IPS-NIHi11 (cell line): ENCODE measurements at regions not wholly inside any gene's neighbourhood (a gene's known extent, or its start where the extent isn't known, plus 50 kb on each side); places are given as distances from the start of the nearest gene placed in this dataset.

Experiments
- DNase-seq: peaks from one replicate; pipeline ENCODE4 v3.0.0; 2012; ENCODE audit warnings: mixed read lengths, low spot score

DNA sequence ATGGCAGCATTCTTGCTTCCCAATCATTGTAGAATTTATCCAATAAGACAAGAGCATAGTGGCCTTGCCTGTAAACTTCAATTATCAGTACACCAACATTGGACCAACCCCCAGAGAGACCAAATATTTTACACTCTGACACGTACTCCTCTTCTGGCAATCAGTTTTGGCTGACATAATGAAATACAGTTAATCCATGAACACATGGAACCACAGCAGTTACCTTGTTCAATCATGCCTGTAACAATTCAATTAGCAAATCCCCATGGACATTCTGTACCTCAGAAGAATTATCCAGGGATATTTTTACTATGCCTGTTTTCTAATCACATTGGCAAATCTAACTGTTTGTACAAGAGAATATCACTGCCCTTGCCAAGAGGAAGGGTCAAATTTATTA, 2162.0 kb downstream of the MRPL39 start:
- DNase-seq, result no peak

DNA sequence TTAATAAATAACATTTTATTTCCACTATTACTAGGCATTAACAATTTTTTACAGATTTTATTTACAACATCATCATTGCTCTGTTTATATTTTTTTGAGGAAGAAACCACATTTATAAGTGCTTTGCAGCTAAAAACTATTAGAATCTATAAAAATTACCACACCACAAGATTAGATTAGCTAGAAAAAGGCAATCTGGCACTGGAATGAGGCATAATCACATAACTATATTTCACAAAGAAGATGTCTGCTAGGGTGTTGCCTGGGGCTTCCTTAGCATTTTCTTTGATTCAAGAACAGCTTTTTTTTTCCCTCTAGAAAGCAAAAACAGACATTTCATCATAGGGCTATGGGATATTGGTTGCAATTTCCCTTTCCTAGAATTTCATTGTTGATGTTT, 2169.2 kb downstream of the MRPL39 start:
- no peak for DNase-seq

DNA sequence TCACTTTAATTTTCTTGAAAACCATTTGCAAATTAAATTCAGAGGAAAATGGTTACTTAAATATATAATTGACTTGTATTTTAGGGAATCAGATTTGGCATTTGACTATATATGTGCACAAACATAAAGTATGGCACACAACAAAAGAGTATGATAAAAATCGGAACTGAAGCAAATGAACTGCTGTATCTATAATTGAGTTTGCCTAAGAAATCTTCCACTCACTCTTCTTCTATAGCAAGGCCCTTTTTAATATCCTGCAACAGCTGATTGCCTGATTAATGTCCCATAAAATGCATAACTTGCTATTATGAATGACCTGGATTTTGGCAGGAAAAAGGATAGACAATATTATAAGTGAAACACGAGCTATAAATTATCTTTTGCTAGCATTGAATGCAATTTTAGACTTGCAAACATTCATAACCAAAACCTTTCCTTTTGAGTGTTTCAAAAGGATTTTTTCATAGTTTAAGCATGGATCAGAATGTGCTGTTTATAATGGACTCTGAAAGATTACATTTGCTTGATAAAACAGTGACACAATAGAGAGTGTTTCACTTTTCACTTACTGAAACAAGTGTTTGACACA, 2204.3 kb downstream of the MRPL39 start:
- no peak for DNase-seq

DNA sequence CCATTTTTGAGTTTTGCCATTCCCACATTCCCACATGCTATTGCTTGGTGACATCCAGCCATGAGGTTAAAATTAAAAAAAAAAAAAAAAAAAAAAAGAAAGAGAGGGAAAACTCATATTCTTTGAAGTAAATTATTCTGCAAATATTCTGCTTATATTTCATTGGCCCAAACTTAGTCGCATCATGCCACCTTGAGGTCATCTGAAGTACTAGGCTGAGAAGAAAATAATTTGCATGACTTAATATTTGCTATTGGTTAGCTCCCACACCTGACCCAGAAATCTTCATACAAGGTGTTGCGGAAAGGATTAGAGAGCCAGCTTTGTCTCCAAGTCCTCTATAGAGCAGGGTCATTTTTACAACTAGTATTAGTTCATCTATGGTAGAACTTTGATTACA, 2206.0 kb downstream of the MRPL39 start:
- no peak for DNase-seq

DNA sequence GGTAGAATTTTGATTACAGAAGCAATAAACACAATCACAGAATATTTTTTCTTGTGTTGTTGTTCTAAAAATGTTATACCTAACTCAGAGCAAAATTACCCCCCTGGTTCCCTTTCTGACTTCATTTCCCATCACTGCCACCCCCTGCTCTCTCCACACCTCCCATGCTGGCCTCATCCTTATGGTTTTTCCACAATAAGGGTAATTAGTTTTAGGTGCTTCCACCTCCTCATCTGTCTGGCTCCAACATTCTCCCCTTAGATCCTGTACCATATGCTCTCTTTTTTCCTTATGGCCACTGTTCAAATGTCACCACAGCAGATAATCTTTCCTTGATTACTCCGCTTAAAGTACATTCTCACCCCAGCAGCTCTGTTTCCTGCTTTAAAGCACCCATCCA, 2208.6 kb downstream of the MRPL39 start:
- no peak for DNase-seq

DNA sequence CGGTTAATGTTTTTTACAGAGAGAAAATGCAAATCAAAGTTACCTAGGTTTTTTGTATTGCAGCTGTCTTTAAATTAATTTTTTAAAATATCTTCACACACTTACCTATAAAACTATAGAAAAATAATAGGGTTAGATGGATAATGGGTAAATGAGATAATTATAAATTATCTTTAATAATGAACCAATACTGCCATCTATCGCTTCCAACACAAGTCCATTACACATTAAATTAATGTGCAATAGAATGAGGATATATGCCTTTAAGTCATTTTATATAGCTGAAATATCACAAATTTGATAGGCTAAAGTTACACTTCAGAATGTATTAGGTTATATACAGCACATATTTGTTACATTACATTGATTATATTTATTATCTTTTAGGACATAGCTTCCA, 2212.8 kb downstream of the MRPL39 start:
- DNase-seq, result no peak

DNA sequence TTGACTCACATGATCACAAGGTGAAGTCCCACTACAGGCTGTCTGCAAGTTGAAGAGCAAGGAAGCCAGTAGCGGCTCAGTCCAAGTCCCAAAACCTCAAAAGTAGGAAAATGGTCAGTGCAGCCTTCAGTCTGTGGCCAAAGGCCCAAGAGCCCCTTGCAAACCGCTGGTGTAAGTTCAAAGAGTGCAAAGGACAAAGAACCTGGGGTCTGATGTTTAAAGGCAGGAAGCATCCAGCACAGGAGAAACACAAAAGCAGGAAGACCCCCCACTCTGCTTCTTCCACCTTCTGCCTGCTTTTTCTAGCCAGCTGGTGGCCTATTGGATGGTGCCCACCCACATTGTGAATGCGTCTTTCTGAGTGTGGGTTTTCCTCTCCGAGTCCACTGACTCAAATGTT, 2222.6 kb downstream of the MRPL39 start:
- DNase-seq, result peak; percentile 4

DNA sequence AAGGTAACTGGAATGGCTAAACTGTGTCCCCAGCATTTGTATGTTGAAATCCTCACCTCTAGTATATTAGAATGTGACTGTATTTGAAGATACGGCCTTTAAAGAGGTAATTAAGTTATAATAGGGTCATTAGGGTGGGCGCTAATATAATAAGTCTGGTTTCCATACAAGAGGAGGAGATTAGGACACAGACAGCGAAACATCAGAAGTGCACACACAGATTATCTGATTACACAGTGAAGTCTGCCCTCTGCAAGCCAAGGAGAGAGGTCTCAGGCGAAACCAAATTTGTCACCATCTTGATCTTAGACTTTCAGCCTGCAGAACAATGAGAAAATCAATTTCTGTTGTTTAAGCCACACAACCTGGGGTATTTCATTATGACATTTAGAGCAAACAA, 2233.1 kb downstream of the MRPL39 start:
- DNase-seq, result no peak

DNA sequence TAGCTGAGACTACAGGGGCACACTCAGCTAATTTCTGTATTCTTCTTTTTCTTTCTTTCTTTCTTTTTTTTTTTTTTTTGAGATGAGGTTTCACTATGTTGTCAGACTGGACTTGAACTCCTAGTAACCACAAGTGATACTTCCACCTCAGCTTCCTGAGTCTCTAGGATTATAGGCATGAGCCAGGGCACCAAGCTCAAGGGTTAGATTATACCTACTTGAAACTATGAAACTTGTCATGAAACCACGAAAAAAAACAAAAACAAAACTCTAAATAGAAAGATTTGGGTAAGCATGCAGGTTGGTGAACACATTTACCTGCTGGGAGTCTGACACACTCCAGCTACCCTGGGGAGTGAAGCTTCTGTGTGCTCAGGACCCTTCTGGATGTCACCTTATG, 2250.4 kb downstream of the MRPL39 start:
- no peak for DNase-seq

DNA sequence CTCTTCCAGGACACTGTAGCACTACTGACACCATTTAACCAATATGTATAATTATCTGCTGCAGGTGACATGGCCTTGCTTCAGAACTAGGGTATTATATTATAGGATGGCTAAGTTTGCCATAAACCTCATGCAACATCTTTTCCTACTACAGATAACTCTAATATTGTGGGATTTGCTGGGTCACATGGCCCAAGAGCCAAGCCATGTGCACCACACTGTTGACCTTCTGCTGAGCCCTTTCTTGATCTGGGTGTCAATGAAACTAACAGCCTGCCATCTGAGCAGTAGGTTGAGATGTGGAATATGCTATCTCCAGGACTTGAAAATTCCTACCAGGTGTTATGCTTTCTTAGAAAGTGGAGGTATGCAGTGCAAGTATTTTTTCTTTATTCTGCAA, 2291.1 kb downstream of the MRPL39 start:
- DNase-seq, result no peak

DNA sequence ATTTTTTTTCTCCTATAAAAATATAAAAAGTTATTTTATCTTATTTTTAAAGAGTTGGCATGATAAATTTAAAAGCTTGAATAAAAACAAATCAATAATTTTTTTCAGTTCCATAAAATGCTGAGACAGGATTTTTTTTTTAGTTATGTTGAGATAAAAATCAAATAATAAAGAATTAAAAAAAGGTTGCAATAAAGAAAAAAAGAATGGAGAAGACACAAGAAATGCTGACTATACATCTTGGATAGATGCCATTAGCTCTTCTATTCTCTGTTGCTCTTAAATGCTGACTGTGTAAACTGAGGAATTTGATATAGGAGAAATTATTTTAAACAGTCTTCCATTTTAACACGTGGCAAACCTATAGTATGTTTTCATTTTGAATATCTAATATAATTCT, 2298.5 kb downstream of the MRPL39 start:
- DNase-seq, result no peak

DNA sequence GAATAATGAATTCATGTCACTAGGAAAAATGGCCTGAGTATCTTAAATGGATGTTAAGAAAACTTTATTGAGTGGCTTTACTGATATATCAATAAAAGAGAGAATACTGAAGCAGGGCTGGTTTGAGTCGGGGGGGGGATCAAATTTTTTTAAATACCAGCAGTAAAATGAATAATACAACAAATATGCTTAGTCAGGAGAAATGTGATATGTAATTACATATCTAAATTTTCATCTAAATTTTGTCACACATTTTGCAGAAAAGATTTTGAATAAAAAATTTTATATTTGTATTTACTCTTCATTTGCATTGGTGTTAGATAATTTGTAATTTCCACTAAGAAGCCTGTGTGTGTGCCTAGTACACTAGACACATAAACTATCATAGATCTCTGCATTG, 2300.2 kb downstream of the MRPL39 start:
- DNase-seq, result no peak

DNA sequence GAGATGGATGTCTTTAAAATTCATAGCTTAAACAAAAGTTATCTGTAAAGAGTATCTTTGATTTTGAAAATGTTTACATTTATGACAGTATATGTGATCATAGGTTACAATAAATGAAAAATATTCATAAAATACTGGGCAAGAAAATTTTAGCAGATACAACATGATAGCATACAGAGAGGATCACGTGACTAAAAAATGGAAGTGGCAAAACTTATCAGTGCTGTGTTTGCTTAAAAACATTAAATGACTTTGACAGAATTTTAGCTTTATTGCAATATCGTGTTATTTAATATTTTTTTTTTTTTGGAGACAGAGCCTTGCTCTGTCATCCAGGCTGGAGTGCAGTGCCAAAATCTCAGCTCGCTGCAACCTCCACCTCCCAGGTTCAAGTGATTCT, 2294.1 kb downstream of the NCAM2 start:
- no peak for DNase-seq

DNA sequence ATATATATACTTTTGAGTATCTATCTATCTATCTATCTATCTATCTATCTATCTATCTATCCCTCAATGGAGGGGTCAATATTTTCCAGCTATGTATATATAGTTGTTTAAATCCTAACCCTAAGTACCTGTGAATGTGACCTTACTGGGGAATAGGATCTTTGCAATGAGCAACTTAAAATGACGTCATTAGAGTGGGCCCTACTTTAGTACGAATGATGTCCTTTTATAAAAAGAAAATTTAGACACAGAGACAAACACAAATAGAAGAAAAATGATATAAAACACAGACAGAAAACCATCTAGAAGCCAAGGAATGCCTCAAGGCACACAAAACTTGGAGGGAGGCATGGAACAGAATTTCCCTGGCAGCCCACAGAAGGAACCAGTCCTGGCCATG, 2283.7 kb downstream of the NCAM2 start:
- DNase-seq, result no peak

DNA sequence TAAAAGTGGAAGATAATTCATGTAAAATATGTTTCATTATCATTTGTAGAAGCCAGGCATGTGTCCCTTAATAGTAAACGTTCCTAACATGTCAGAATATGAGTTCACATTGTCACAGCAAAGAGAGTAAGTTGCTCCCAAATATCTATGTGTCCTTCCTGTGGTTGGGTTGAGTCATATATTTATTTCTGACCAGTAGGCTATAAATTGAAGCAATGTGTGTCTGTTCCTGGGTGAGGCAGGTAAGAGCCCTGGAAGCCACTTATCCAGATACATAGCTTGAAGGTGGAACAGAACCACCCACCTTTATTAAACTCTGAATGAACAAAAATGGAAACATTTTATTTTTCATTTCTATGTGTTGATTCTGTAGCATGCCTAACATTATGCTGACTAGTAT, 2251.6 kb downstream of the NCAM2 start:
- DNase-seq, result no peak

DNA sequence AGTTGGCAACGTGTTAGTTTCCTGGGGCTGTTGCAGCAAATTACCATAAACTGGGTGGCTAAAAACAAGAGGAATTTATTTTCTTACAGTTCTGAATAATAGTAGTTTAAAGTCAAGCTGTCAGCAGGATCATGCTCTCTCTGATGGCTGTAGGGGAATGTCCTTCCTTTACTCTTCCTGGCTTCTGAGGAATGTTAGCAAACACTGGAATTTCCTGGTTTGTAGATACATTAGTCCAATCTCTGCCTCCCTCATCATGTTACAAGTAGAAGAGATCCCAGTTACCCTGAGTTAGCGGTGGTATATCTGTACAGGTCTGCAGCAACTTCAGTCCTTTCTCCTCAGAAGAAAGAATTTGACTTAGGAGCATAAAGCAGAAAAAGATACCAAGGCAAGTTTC, 2249.1 kb downstream of the NCAM2 start:
- no peak for DNase-seq

DNA sequence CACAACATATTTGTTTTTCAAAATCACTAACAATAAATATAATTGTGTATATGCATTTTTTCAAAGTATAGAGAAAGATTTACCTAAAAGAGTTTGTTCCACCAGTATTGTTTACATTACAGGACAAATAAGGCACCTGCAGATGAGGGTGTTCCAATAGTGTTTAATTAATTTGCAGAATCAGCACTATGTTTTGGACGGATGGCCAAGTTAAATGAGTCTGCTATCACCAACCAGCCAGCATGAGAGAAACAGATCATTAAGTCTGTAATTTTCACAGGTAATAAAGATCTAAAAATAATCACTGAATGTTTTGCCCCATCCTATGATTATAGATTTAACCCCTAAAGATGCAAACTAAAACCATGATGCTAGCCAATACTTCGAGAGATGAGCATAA, 2247.0 kb downstream of the NCAM2 start:
- DNase-seq, result no peak

DNA sequence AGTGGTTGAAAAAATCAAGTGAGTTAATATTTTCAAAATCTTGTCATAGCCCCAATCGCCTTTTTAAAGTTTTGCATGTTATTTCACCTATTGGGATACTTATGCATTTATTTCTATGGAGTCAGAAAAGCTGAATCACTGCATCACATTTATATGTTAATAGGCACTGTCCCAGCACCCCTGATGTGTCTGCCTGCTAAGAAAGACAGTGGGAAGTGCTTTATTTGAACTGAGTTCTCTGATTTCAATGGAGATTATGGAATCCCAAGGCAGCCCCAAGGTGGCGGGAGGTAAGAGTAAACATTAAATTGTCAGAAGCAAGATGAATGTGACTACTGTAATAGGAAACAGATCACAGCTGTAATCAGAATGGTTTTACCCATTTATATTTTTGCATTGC, 2225.7 kb downstream of the NCAM2 start:
- no peak for DNase-seq

DNA sequence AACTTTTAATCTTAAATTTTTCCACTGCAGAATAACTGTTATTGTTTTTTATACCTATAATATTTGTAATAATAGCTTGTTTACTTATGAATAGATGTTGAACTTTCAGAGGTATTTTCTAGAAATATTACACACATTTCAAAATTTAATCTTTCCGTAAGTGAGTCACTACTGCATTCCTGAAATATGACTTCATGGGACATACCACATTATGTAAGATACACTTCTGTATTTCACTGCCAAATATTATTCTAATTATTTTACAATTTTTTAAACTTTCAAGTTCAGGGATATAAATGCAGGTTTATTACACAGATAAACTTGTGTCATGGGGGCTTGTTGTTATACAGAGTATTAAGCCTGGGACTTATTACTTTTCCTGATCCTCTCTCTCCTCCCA, 2220.5 kb downstream of the NCAM2 start:
- no peak for DNase-seq

DNA sequence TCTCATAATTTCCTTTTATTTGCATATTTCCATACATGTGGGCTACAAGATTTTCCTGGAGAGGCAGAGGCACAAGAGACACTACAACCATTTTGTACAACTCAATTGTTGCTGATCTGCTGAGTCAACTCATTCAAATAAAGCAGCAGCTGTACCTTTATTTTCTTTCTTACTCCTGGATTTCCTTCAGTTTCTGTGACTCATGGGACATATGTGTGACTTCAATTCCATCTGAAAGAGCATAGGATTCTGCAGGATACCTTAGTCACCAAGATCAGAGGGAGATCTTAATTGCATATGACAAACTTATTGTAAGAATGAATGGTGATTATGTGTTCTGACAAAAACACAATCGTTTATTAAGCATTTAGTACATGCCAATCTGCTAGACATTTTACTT, 2219.4 kb downstream of the NCAM2 start:
- no peak for DNase-seq

DNA sequence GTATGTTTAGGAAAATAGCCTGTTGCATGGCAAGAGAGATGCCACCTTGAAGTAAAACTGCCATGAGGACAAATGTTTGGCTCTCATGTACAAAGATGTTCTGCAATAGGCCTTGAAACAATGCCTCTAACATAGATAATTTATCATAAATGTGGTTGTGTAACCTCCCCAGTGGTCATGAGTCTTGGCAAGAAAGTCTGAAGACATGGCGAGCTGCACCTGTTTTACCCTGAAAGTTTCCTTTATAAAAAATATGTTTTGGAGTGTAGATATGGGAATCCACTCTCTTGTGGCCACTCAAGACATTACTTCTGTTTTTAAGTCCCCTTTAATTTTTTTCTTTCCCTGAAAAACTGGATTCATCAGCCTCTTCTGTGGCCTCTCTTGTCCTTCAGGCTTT, 2217.1 kb downstream of the NCAM2 start:
- DNase-seq, result no peak
